ENCODE measurements at regions not wholly inside any gene's neighbourhood (a gene's known extent, or its start where the extent isn't known, plus 50 kb on each side); places are given as distances from the start of the nearest gene placed in this dataset.

DNA sequence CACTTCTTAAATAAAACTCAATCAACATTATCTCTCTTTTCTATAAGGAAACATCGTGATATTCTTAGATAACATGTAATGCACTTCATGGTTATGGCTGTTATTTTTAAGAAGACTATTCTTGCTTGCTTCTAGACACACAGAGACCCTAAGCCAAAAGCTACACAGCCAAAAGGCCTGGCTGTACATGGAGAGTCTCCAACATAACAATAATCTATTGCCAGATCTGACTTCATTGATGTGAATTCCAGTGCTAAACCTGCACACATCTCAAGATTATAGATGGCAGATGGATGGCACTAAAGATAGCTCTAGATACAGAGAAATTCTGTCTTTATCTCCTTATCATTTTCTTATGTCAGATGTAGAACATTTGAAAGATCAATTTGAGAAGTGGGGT, 811.6 kb upstream of the ZNF608 start:
- Histone ChIP-seq H4K20me1 (ENCODE audit: control insufficient read depth, insufficient read depth) (no peaks in the 10 kb centered on the region), H3K4me3 (no peak overlapping the region), H3K4me2 (ENCODE audit: control insufficient read depth, insufficient read depth) (no peak overlapping the region), H3K9me3 (replicated peaks; ENCODE audit: control insufficient read depth, insufficient read depth, low read length) (no peaks in the 10 kb centered on the region), H2AFZ (ENCODE audit: control insufficient read depth, low read depth, low read length) (no peak overlapping the region), H3K79me2 (ENCODE audit: control insufficient read depth, insufficient read depth, low read length) (no peaks in the 10 kb centered on the region), H3K36me3 (ENCODE audit: control insufficient read depth in 2 of 2, insufficient read depth in 2 of 2, low read length in 1 of 2) (no peaks in the 10 kb centered on the region), H3K4me1 (ENCODE audit: control insufficient read depth, insufficient read depth, low read length) (no peaks in the 10 kb centered on the region), H3K27ac (ENCODE audit: control insufficient read depth, insufficient read depth) (no peak overlapping the region), H3K27me3 (replicated peaks in 1 of 2; ENCODE audit: control insufficient read depth in 2 of 2, insufficient read depth in 2 of 2, low read length in 1 of 2) (no peaks in the 10 kb centered on the region), H3K9ac (ENCODE audit: control insufficient read depth, insufficient read depth, low read length) (no peak overlapping the region)
- ATAC-seq (no peak), FAIRE-seq (no peak), DNase-seq (ENCODE audit: low read depth, low spot score) (no peak)
- TF ChIP-seq RFX5 (IDR thresholded peaks at IDR 0.05; ENCODE audit: low read depth, low read length) (no peak), JUND (IDR thresholded peaks at IDR 0.05; ENCODE audit: low read depth, low read length) (no peak), NRF1 (conservative IDR thresholded peaks at IDR 0.05; ENCODE audit: low read depth, low read length) (no peak), ASH2L (IDR thresholded peaks at IDR 0.05; ENCODE audit: borderline replicate concordance, low read depth) (no peak), TBL1XR1 (IDR thresholded peaks at IDR 0.05; ENCODE audit: low read depth, low read length) (no peak)
- SMC1A ChIA-PET (ENCODE audit: uncharacterized antibody, unreplicated experiment): no interaction called here
- RAD21 ChIA-PET (ENCODE audit: unreplicated experiment): no interaction called here
- BruUV-seq (replicated peaks): no TSS peak
- WGBS (ENCODE audit: insufficient coverage, insufficient replicate concordance, low lambda C conversion rate, missing lambda C conversion rate): 0% methylated on average over 1 of the region's 1 CpG
- in situ Hi-C loops (cut with MboI): no loop called here
- POLR2A ChIA-PET: no interaction called here
- CTCF ChIA-PET: no interaction called here
- intact Hi-C loops (cut with micrococcal nuclease; ENCODE audit: unreplicated experiment): no loop called here

- SMC1A ChIA-PET (ENCODE audit: uncharacterized antibody, unreplicated experiment): no interaction called here
- no peak overlapping the region for H3K9ac ChIP-seq (ENCODE audit: control insufficient read depth, insufficient read depth, low read length)
- ATAC-seq: no peak
- H3K79me2 ChIP-seq (ENCODE audit: control insufficient read depth, insufficient read depth, low read length): no peaks in the 10 kb centered on the region
- no peak for DNase-seq (ENCODE audit: low read depth, low spot score)
- in situ Hi-C loops (cut with MboI) (no loop called here), intact Hi-C loops (cut with micrococcal nuclease; ENCODE audit: unreplicated experiment) (no loop called here)
- H3K4me1 ChIP-seq (ENCODE audit: control insufficient read depth, insufficient read depth, low read length): no peaks in the 10 kb centered on the region
- H2AFZ ChIP-seq (ENCODE audit: control insufficient read depth, low read depth, low read length): no peak overlapping the region
- RAD21 ChIA-PET (ENCODE audit: unreplicated experiment): no interaction called here
- H4K20me1 ChIP-seq (ENCODE audit: control insufficient read depth, insufficient read depth): no peaks in the 10 kb centered on the region
- no peak overlapping the region for H3K4me2 ChIP-seq (ENCODE audit: control insufficient read depth, insufficient read depth)
- POLR2A ChIA-PET: no interaction called here
- H3K36me3 ChIP-seq (ENCODE audit: control insufficient read depth in 2 of 2, insufficient read depth in 2 of 2, low read length in 1 of 2): no peaks in the 10 kb centered on the region
- CTCF ChIA-PET: no interaction called here
- no peak overlapping the region for H3K4me3 ChIP-seq
- WGBS (ENCODE audit: insufficient coverage, insufficient replicate concordance, low lambda C conversion rate, missing lambda C conversion rate): 0% methylated on average over 3 of the region's 3 CpGs
- no peaks in the 10 kb centered on the region for H3K9me3 ChIP-seq (replicated peaks; ENCODE audit: control insufficient read depth, insufficient read depth, low read length)
- FAIRE-seq: no peak
- no peak overlapping the region for H3K27ac ChIP-seq (ENCODE audit: control insufficient read depth, insufficient read depth)
- H3K27me3 ChIP-seq (replicated peaks in 1 of 2; ENCODE audit: control insufficient read depth in 2 of 2, insufficient read depth in 2 of 2, low read length in 1 of 2): no peaks in the 10 kb centered on the region
- no TSS peak for BruUV-seq (replicated peaks)
- TF ChIP-seq FOXK2 (IDR thresholded peaks at IDR 0.05): no peak
- TF ChIP-seq, protein P1, sequence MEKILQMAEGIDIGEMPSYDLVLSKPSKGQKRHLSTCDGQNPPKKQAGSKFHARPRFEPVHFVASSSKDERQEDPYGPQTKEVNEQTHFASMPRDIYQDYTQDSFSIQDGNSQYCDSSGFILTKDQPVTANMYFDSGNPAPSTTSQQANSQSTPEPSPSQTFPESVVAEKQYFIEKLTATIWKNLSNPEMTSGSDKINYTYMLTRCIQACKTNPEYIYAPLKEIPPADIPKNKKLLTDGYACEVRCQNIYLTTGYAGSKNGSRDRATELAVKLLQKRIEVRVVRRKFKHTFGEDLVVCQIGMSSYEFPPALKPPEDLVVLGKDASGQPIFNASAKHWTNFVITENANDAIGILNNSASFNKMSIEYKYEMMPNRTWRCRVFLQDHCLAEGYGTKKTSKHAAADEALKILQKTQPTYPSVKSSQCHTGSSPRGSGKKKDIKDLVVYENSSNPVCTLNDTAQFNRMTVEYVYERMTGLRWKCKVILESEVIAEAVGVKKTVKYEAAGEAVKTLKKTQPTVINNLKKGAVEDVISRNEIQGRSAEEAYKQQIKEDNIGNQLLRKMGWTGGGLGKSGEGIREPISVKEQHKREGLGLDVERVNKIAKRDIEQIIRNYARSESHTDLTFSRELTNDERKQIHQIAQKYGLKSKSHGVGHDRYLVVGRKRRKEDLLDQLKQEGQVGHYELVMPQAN (conservative IDR thresholded peaks at IDR 0.05): no peak
- TF ChIP-seq, protein P2, sequence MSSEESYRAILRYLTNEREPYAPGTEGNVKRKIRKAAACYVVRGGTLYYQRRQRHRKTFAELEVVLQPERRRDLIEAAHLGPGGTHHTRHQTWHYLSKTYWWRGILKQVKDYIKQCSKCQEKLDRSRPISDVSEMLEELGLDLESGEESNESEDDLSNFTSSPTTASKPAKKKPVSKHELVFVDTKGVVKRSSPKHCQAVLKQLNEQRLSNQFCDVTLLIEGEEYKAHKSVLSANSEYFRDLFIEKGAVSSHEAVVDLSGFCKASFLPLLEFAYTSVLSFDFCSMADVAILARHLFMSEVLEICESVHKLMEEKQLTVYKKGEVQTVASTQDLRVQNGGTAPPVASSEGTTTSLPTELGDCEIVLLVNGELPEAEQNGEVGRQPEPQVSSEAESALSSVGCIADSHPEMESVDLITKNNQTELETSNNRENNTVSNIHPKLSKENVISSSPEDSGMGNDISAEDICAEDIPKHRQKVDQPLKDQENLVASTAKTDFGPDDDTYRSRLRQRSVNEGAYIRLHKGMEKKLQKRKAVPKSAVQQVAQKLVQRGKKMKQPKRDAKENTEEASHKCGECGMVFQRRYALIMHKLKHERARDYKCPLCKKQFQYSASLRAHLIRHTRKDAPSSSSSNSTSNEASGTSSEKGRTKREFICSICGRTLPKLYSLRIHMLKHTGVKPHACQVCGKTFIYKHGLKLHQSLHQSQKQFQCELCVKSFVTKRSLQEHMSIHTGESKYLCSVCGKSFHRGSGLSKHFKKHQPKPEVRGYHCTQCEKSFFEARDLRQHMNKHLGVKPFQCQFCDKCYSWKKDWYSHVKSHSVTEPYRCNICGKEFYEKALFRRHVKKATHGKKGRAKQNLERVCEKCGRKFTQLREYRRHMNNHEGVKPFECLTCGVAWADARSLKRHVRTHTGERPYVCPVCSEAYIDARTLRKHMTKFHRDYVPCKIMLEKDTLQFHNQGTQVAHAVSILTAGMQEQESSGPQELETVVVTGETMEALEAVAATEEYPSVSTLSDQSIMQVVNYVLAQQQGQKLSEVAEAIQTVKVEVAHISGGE (CRISPR knock-in tag; IDR thresholded peaks at IDR 0.05): no peak
- TF ChIP-seq, protein P3, sequence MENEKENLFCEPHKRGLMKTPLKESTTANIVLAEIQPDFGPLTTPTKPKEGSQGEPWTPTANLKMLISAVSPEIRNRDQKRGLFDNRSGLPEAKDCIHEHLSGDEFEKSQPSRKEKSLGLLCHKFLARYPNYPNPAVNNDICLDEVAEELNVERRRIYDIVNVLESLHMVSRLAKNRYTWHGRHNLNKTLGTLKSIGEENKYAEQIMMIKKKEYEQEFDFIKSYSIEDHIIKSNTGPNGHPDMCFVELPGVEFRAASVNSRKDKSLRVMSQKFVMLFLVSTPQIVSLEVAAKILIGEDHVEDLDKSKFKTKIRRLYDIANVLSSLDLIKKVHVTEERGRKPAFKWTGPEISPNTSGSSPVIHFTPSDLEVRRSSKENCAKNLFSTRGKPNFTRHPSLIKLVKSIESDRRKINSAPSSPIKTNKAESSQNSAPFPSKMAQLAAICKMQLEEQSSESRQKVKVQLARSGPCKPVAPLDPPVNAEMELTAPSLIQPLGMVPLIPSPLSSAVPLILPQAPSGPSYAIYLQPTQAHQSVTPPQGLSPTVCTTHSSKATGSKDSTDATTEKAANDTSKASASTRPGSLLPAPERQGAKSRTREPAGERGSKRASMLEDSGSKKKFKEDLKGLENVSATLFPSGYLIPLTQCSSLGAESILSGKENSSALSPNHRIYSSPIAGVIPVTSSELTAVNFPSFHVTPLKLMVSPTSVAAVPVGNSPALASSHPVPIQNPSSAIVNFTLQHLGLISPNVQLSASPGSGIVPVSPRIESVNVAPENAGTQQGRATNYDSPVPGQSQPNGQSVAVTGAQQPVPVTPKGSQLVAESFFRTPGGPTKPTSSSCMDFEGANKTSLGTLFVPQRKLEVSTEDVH (IDR thresholded peaks at IDR 0.05; ENCODE audit: low read depth, partially characterized antibody): no peak
- TF ChIP-seq SP1 (IDR thresholded peaks at IDR 0.05; ENCODE audit: low read depth, low read length): no peak
Measured at GRCh38 chr5:125558466-125558865, 812.0 kb upstream of the ZNF608 start.

All from GM12878 (cell line).